ENCODE measurements at regions not wholly inside any gene's neighbourhood (a gene's known extent, or its start where the extent isn't known, plus 50 kb on each side); places are given as distances from the start of the nearest gene placed in this dataset.

- DNase-seq (ENCODE audit: low spot score) = no peak
Measured at GRCh38 chr10:100612601-100613595, 77.2 kb downstream of the HIF1AN start.

GRCh38 chr10:100613846-100614245 lies 78.1 kb downstream of the HIF1AN start:
- DNase-seq (ENCODE audit: low spot score) = no peak

GRCh38 chr10:100614429-100615095 lies 78.8 kb downstream of the HIF1AN start:
- DNase-seq (ENCODE audit: low spot score) = no peak

- DNase-seq (ENCODE audit: low spot score) = no peak
Measured at GRCh38 chr10:100615241-100615640, 79.5 kb downstream of the HIF1AN start.

- DNase-seq (ENCODE audit: low spot score) = no peak
Measured at GRCh38 chr10:100615908-100616307, 80.2 kb downstream of the HIF1AN start.

- DNase-seq (ENCODE audit: low spot score) = no peak
Measured at GRCh38 chr10:100618091-100618615, 82.4 kb downstream of the HIF1AN start.

- no peak for DNase-seq (ENCODE audit: low spot score)
Measured at GRCh38 chr10:100618632-100619255, 83.0 kb downstream of the HIF1AN start.

GRCh38 chr10:100620087-100620835 lies 84.5 kb downstream of the HIF1AN start:
- no peak for DNase-seq (ENCODE audit: low spot score)

GRCh38 chr10:100621360-100622205 lies 85.8 kb downstream of the HIF1AN start:
- no peak for DNase-seq (ENCODE audit: low spot score)

- DNase-seq (ENCODE audit: low spot score) = no peak
Measured at GRCh38 chr10:100622946-100623345, 87.2 kb downstream of the HIF1AN start.

- DNase-seq (ENCODE audit: low spot score) = no peak
Measured at GRCh38 chr10:100623521-100624230, 87.9 kb downstream of the HIF1AN start.

GRCh38 chr10:100624298-100624697 lies 88.6 kb downstream of the HIF1AN start:
- no peak for DNase-seq (ENCODE audit: low spot score)

- no peak for DNase-seq (ENCODE audit: low spot score)
Measured at GRCh38 chr10:100625816-100626215, 90.1 kb downstream of the HIF1AN start.

- DNase-seq (ENCODE audit: low spot score) = no peak
Measured at GRCh38 chr10:100628061-100628460, 92.3 kb downstream of the HIF1AN start.

- DNase-seq (ENCODE audit: low spot score) = no peak
Measured at GRCh38 chr10:100631192-100631591, 95.4 kb downstream of the HIF1AN start.

GRCh38 chr10:100632027-100632426 lies 96.3 kb downstream of the HIF1AN start:
- DNase-seq (ENCODE audit: low spot score) = no peak

GRCh38 chr10:100634034-100634433 lies 98.3 kb downstream of the HIF1AN start:
- DNase-seq (ENCODE audit: low spot score) = no peak

- DNase-seq (ENCODE audit: low spot score) = no peak
Measured at GRCh38 chr10:100636848-100637553, 101.3 kb downstream of the HIF1AN start.

GRCh38 chr10:100637785-100638184 lies 102.0 kb downstream of the HIF1AN start:
- peak; percentile 16 for DNase-seq (ENCODE audit: low spot score)
